Fibroblast of lung (primary cell): ENCODE measurements at regions not wholly inside any gene's neighbourhood (a gene's known extent, or its start where the extent isn't known, plus 50 kb on each side); places are given as distances from the start of the nearest gene placed in this dataset.

Experiments
- EZH2 ChIP-seq: IDR thresholded peaks from 2 replicates; pipeline ENCODE4 v1.5.1; 2012; ENCODE audit warnings: low read length, control low read depth, mild to moderate bottlenecking; ENCODE audit errors: missing control alignments
- TF ChIP-seq, protein P1 (sequence below), 2 donors: IDR thresholded peaks in 1 of 2; conservative IDR thresholded peaks in 1 of 2; 1 replicate in 1 of 2; 2 replicates in 1 of 2; pipeline ENCODE4 v1.5.1; 2011 to 2012; ENCODE audit warnings: low read length in 2 of 2, control low read depth in 1 of 2, inconsistent platforms in 1 of 2, low read depth in 1 of 2, mild to moderate bottlenecking in 1 of 2

DNA sequence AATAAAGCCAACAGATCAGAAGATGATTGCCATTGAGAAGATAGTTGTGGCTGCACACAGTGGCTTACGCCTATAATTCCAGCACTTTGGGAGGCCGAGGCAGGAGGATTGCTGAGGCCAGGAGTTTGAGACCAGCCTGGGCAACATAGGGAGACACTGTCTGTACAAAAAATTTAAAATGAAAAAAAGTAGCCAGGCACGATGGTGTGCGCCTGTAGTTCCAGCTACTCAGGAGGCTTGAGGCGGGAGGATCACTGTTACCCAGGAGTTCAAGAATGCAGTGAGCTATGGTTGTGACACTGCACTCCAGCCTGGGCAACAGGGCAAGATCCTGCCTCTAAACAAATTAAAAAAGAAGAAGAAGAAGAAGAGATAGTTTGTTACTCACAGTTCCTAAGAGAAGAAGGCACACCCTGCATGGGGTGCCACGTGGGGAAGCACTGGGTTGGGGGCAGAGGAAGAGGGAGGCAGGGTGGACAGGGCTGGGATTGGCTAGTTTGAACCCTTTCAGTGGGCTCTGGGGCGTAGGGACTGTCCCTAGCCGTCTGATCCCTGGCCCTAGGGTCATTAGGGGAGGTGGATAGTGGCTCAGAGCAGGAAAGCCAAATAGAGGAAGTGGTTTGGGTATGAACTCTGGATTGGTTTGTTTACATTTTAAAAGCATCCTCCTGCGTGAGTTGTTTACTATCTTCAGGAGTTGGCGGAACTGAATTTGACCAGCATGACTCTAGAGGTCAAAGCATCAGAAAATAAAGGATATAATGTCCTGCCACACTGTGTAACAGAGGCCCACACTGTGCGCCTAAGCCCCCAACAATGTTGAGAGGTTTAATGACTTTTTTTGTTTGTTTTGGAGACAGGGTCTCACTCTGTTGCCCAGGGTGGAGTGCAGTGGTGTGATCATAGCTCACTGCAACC, 60.5 kb upstream of the MEDAG start:
- TF ChIP-seq, protein P1, sequence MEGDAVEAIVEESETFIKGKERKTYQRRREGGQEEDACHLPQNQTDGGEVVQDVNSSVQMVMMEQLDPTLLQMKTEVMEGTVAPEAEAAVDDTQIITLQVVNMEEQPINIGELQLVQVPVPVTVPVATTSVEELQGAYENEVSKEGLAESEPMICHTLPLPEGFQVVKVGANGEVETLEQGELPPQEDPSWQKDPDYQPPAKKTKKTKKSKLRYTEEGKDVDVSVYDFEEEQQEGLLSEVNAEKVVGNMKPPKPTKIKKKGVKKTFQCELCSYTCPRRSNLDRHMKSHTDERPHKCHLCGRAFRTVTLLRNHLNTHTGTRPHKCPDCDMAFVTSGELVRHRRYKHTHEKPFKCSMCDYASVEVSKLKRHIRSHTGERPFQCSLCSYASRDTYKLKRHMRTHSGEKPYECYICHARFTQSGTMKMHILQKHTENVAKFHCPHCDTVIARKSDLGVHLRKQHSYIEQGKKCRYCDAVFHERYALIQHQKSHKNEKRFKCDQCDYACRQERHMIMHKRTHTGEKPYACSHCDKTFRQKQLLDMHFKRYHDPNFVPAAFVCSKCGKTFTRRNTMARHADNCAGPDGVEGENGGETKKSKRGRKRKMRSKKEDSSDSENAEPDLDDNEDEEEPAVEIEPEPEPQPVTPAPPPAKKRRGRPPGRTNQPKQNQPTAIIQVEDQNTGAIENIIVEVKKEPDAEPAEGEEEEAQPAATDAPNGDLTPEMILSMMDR (conservative IDR thresholded peaks at IDR 0.05 in 1 of 2, IDR thresholded peaks at IDR 0.05 in 1 of 2; ENCODE audit: low read depth in 1 of 2, low read length in 2 of 2) = no peak
- no peak for TF ChIP-seq EZH2
